ENCODE measurements at regions not wholly inside any gene's neighbourhood (a gene's known extent, or its start where the extent isn't known, plus 50 kb on each side); places are given as distances from the start of the nearest gene placed in this dataset.

DNA sequence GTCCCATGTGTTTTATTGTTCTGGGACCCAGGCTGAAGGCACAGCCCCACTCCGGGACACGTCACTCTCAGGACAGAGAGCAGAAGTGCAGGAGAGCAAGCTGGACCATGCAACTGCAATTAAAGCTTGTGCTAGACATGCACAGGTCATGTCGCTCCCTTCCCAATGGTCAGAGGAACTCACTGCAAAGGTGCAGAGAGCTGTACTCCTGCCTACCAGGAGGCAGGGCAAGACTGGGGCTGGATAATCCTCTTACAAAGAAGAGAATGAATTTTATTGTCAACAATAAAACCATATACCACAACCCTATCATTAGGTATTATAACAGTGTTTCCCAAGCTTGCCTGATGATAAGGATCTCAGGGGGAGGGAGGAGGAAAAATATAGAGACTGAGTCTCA, 74.0 kb upstream of the NEK6 start:
- TF ChIP-seq, protein P1, sequence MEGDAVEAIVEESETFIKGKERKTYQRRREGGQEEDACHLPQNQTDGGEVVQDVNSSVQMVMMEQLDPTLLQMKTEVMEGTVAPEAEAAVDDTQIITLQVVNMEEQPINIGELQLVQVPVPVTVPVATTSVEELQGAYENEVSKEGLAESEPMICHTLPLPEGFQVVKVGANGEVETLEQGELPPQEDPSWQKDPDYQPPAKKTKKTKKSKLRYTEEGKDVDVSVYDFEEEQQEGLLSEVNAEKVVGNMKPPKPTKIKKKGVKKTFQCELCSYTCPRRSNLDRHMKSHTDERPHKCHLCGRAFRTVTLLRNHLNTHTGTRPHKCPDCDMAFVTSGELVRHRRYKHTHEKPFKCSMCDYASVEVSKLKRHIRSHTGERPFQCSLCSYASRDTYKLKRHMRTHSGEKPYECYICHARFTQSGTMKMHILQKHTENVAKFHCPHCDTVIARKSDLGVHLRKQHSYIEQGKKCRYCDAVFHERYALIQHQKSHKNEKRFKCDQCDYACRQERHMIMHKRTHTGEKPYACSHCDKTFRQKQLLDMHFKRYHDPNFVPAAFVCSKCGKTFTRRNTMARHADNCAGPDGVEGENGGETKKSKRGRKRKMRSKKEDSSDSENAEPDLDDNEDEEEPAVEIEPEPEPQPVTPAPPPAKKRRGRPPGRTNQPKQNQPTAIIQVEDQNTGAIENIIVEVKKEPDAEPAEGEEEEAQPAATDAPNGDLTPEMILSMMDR (conservative IDR thresholded peaks at IDR 0.05; ENCODE audit: low read length), result no peak
- no peak for TF ChIP-seq EZH2phosphoT487 (IDR thresholded peaks at IDR 0.05; ENCODE audit: borderline replicate concordance, low read depth, low read length)

Measured in OCI-LY7 (cell line).